Activated CD4-positive, alpha-beta T cell treated with anti-CD3 and anti-CD28 coated beads, Interleukin-2, Interleukin-4, amounts not matched to agents 100 ng/mL and 50 ng/mL, durations not matched to agents 16 hours and 8 hours (primary cell): ENCODE measurements at regions not wholly inside any gene's neighbourhood (a gene's known extent, or its start where the extent isn't known, plus 50 kb on each side); places are given as distances from the start of the nearest gene placed in this dataset.

Source experiments
- DNase-seq: peaks from one replicate; pipeline ENCODE4 v3.0.0-alpha.2; 2020; ENCODE audit warnings: low spot score

- no peak for DNase-seq
These were observed 258.1 kb downstream of the IPO8 start for GRCh38 chr12:30437616-30438015.

DNA sequence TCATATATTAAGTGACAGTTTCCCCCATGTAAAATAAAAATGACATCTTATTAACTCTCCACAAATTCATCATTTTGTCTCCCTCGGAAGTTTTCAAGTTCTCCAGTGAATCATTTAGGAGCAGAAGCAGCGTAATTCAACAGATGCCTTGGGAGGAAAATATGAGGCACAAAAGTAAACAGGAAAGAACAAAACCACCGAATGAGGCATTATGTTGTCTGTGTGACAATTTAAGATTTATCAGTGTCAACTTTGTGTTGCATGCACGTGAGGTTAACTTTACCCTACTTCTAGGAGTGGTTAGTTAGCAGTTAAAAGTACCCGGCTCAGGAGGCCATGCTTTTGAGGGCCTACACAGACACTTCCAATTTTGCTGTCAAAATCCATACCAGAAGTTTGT, 258.6 kb downstream of the IPO8 start:
- DNase-seq: no peak

DNA sequence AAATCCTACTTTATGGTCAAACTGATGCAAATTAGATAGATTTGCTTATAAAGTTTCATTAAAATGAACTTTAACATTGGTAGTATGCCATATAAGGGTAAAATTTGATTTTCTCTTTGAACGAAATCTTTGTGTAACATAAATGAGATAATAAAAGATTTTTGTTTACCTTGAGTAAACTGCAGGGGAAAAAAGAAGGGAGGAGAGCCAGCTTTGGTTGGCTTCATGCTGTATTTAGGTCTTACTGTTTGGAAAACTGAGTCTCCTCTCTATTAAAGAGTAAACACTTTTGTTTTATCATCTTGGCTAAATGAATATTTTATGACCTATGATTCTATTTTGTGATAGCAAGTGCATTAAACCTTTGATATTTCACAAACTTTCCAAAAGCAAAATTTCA, 267.6 kb downstream of the IPO8 start:
- DNase-seq: no peak

- no peak for DNase-seq
These were observed 268.1 kb downstream of the IPO8 start for GRCh38 chr12:30427555-30427954.

DNA sequence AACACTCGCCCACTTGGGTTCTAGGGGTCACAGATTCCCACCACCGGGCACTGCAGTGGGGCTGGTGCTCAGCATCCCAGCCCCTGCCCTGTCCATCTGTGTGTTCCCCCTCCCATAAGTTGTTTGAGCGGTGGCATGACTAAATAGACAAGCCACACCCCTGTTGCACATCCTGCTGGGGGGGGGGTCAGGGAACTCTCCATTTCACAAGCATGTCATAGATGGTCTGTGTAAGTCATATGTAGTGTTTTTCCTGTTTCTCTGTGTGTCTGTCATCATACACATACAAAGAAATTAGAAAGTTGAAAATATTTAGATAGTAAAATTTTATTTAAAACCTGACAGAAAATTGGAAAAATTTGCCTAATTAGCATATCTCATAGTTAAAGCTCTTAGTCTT, 270.2 kb downstream of the IPO8 start:
- DNase-seq: no peak

DNA sequence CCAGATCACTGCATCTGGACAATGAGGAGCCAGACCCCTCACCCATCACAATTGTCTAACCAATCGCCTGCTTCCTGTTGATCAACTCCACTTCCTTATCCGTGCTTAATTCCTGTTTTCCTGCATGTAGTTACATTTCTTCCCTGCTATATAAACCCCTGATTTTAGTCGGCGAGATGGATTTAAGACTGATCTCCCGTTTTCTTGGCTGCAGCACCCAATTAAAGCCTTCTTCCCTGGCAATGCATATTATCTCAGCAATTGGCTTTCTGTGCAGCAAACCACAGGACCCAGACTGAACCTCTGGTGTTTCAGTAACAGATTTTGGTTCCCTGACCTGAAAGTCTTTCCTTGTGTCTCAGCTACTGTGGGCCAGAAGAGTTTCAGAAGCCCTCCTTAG, 272.3 kb downstream of the IPO8 start:
- no peak for DNase-seq

GRCh38 chr12:30422844-30423243, 272.8 kb downstream of the IPO8 start:
- no peak for DNase-seq

DNA sequence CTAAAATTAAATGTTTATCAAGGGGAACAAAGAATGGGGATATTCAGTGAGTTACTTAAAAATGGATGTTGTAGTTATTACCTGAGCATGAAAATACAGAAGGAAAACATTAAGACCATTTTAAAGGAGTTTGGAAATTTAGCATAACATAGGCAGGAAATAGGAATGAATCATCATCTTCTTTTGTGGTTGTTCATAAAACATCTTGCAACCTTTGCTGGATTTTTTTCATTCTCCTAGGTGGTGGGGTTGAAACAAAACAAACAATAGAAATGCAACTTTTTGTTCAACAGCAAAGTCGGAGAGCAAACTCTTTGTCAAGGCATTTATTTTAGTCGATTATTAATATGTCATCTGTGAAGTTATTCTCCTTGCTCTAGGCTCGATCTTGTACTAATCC, 275.1 kb downstream of the IPO8 start:
- DNase-seq: no peak

DNA sequence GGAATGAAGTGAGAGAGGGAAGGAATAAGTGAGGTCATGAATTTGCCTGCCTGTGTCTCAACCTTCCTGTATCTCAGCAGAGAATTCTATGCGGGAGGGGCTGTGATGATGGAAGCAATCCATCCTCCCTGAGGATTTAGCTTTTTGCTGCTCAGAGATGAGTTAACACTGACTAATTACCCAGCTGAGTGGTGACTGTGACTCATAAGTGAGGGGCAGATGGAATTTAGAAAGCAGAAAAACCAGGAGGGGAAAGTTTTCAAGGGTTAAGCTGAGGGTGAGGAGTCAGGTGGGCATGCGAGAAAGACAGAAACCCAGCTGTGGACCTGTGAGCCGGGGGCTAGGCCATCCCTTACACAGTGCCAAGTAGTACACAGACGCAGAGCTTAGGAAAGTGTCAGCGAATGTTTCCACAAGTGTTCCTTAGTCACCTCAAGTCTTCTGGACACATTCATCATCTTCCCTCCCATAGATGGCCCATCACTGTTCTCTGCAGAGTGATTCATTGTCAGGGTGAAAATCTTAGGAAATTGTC, 277.9 kb downstream of the IPO8 start:
- DNase-seq: no peak

DNA sequence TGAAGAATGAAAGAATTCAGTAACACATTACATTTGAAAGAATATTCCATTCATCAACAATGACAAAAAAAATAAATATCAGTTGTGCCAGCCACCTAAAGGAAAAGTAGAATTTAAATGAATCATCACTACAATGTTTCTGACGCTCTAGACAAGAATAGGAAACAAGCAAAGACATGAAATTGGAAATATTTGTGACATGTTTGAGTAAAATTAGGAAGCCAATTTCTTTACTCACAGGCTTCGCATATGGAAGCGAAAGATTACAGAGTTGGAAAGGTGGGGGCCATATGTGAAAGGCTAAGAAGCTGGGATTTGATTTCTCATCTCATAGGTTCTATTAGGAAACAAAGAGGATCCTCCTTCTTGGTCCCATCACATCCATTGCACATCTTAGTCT, 279.0 kb downstream of the IPO8 start:
- DNase-seq: no peak

GRCh38 chr12:30415777-30416176, 279.9 kb downstream of the IPO8 start:
- no peak for DNase-seq

DNA sequence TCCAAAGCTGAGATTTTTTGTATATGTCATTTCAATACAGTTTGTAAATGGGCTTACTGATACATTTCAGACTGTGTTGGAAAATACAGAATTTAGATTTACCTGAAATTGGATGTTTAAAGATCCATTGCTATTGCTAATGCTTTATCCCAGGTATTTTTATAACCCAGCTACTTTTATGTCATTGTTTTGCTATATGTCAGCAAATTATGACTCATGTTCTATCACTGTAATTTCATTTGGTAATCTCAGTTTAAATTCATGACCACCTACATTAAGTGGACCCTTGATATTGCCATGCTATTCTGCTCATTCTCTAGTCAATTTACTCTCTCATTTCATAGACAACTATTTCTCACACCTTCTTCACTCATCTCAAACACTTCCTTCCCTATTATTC, 281.2 kb downstream of the IPO8 start:
- no peak for DNase-seq

DNA sequence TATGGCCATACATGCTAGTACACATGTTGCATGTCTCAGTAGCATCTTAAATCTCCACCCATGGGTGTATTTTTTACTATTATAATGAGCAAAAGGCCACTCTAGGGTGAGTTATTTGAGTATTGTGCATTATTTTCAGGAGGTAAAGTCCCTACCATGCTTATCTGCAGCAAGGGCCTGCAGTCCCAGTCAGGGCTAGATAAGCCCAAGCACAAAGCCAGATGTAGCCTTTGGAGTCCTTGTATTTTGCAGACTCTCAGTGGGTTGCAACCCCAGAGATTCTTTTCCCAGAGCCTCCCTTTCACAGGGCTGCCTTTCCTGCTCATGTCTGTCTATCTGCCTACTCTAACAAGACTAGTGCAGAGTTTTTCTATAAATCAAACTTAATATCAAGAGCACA, 295.3 kb downstream of the IPO8 start:
- no peak for DNase-seq

GRCh38 chr12:30399859-30400258, 295.8 kb downstream of the IPO8 start:
- no peak for DNase-seq

GRCh38 chr12:30396576-30396975, 299.1 kb downstream of the IPO8 start:
- DNase-seq: no peak

- no peak for DNase-seq
These were observed 300.5 kb downstream of the IPO8 start for GRCh38 chr12:30395190-30395589.

GRCh38 chr12:30391766-30392366, 303.8 kb downstream of the IPO8 start:
- DNase-seq: no peak

DNA sequence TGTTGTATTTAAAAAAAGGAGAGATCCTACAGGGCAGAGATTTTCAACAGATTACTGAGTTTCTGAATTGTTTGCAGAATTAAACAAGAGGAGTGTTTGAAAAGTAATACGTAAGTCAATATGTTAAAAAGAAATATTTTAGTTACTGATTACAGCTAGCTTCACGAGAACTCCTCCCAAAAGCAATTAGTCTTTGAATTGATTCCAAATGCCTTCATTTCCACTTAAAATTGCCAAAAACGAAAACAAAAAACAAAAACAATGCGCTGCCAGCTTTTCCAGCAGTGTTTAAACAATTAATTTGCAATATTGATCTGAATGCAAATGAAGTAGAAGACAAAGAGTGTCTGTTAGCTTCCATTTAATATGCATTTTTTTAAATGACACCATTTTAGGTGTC, 310.0 kb downstream of the IPO8 start:
- DNase-seq: no peak

DNA sequence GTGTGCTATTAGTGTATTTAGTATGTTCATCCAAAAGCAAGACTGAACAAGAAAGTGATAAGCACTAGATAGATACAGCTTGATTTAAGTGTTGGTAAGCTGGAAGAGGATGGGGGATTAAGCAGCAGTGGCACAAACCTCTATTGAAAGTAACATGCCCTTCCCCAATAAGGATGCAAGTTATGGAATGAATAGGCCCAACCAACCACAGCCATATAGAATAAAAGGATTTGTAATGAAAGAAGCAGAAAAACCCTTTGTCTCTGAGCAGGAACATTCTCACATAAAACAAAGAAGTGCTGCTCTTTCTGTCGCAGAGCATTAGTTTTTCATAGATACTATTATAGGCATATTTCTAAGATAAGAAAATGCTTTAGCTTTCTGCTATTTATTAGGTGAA, 310.7 kb downstream of the IPO8 start:
- no peak for DNase-seq

GRCh38 chr12:30378307-30378706, 317.4 kb downstream of the IPO8 start:
- no peak for DNase-seq

GRCh38 chr12:30364822-30365221, 330.8 kb downstream of the IPO8 start:
- no peak for DNase-seq

DNA sequence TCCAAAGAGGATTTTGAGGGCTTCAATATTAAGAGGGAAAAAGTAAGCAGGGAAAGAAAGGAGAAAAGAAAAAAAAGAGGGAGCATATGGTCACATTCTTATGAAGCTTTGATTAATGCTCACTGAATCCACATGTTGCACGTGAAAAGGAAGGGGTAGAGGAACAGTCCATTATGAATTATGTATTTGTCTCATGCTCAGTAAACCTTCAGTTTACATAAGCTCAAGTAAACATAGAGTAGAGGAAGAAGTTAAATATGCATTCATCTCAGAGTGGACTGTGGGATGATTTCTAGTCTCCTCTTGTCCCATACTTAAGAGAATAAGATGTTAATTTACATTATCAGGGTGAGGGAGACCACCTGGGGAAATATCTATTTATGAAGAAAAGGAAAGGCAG, 334.5 kb downstream of the IPO8 start:
- no peak for DNase-seq

DNA sequence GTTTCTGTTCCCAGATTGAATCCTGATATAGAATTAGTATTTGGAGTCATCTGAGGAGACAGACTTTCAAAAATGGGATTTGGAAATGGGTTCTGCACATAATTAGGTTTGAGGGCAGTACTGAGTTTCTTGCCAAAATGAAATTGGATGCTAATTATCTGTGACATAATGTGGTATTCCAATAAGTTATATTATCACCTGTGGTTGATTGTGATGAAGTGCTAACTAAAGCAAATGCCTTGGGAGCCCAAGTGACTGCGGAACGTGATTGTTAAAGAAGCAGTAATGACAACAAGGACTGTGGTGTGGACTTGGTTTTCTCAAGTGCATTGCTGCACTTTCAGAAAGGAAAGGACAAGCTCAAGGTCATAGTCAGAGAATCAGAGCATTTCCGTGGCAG, 337.0 kb downstream of the IPO8 start:
- no peak for DNase-seq

GRCh38 chr12:30357766-30358490, 337.7 kb downstream of the IPO8 start:
- no peak for DNase-seq
